HCT116 (cell line): ENCODE measurements at regions not wholly inside any gene's neighbourhood (a gene's known extent, or its start where the extent isn't known, plus 50 kb on each side); places are given as distances from the start of the nearest gene placed in this dataset.

Experiments
- ATAC-seq: fragments of 200-7000 bp; cut with Tn5 transposase; 2 replicates; pipeline ENCODE4 v1.9.1; 2020; ENCODE audit warnings: mild to moderate bottlenecking, moderate library complexity
- BruUV-seq: library from RNA; stranded (reverse); fragments of 400-500 nt; replicated peaks from 2 replicates; lab custom pipeline; 2021; lab: Mats Ljungman, UMichigan
- CTCF ChIA-PET: fragments of 300-600 bp; sonication (Branson Sonifier 250); formaldehyde crosslinking; loops from one replicate; lab custom pipeline; 2021; ENCODE audit warnings: antibody characterized with exemption; lab: Charles Lee
- POLR2A ChIA-PET: fragments of 300-600, 350-600 bp; sonication (Branson Sonifier 250); formaldehyde crosslinking; loops from one replicate; lab custom pipeline; 2021; ENCODE audit warnings: antibody characterized with exemption; lab: Charles Lee
- RAD21 ChIA-PET, 2 experiments: fragments of 300-600 bp; sonication (Branson Sonifier 250); formaldehyde crosslinking; loops; one replicate each; lab custom pipeline; 2023; ENCODE audit warnings: low total read pairs in 2 of 2; ENCODE audit not compliant: uncharacterized antibody in 2 of 2, unreplicated experiment in 2 of 2, low non-redundant PET in 1 of 2; lab: Charles Lee
- DNase-seq: peaks from one replicate; pipeline ENCODE4 v3.0.0-alpha.2; 2010; ENCODE audit warnings: low read depth, low spot score
- H2AFZ ChIP-seq: fragments of 200-600 bp; shearing (Covaris generic), sonication (generic); 2 replicates; pipeline ENCODE4 v1.6.1; 2017; ENCODE audit warnings: low read depth, mixed run types, mixed read lengths, antibody characterized with exemption, low read length; ENCODE audit not compliant: poor library complexity, severe bottlenecking
- H3K27ac ChIP-seq: 2 replicates; pipeline ENCODE4 v1.5.1; 2012; ENCODE audit warnings: low read depth, low read length
- H3K27me3 ChIP-seq: fragments of 200-600 bp; sonication (generic); 2 replicates; pipeline ENCODE4 v1.6.1; 2016; ENCODE audit warnings: mixed run types, low read length, mixed read lengths; ENCODE audit not compliant: insufficient read depth
- H3K36me3 ChIP-seq, 2 experiments: fragments of 200-500 bp in 1 of 2; fragments of 200-600 bp in 1 of 2; sonication (Bioruptor generic) in 1 of 2; sonication (generic) in 1 of 2; 2 replicates each; pipeline versions ENCODE4 v1.5.1 to v1.6.1; 2014 to 2016; ENCODE audit warnings: low read length in 2 of 2, inconsistent platforms in 1 of 2, mixed read lengths in 1 of 2, mixed run types in 1 of 2; ENCODE audit not compliant: insufficient read depth in 2 of 2, control insufficient read depth in 1 of 2
- H3K4me1 ChIP-seq, 2 experiments: fragments of 200-600 bp in 1 of 2; sonication (generic) in 1 of 2; 2 replicates each; pipeline versions ENCODE4 v1.5.1 to v1.6.1; 2012 to 2017; ENCODE audit warnings: low read length in 2 of 2, inconsistent platforms in 1 of 2, mild to moderate bottlenecking in 1 of 2, mixed read lengths in 1 of 2, mixed run types in 1 of 2, moderate library complexity in 1 of 2; ENCODE audit not compliant: insufficient read depth in 2 of 2, control insufficient read depth in 1 of 2
- H3K4me2 ChIP-seq: fragments of 200-600 bp; sonication (generic); 2 replicates; pipeline ENCODE4 v1.6.1; 2017; ENCODE audit warnings: mixed run types, low read length, mixed read lengths
- H3K4me3 ChIP-seq, 2 experiments: fragments of 200-600 bp in 1 of 2; sonication (generic) in 1 of 2; replicated peaks in 1 of 2; 2 replicates each; pipeline ENCODE4 v1.5.1; 2011 to 2016; ENCODE audit warnings: low read length in 2 of 2, control low read depth in 1 of 2, low read depth in 1 of 2, mild to moderate bottlenecking in 1 of 2, mixed read lengths in 1 of 2, mixed run types in 1 of 2
- H3K79me2 ChIP-seq: fragments of 200-600 bp; sonication (generic); 2 replicates; pipeline ENCODE4 v1.6.1; 2017; ENCODE audit warnings: mild to moderate bottlenecking, mixed run types, low read length, moderate library complexity, mixed read lengths; ENCODE audit not compliant: insufficient read depth
- H3K9ac ChIP-seq: fragments of 200-600 bp; sonication (generic); 2 replicates; pipeline ENCODE4 v1.6.1; 2016; ENCODE audit warnings: low read length, mixed read lengths
- H3K9me2 ChIP-seq: fragments of 200-600 bp; sonication (generic), shearing (Covaris generic); 2 replicates; pipeline ENCODE4 v1.6.1; 2017; ENCODE audit warnings: mixed run types, mild to moderate bottlenecking, moderate library complexity; ENCODE audit not compliant: insufficient read depth
- H3K9me3 ChIP-seq, 2 experiments: fragments of 200-500 bp in 1 of 2; fragments of 200-600 bp in 1 of 2; sonication (Bioruptor generic) in 1 of 2; sonication (generic) in 1 of 2; 2 replicates each; pipeline ENCODE4 v1.6.1; 2014 to 2017; ENCODE audit warnings: low read length in 2 of 2, mixed read lengths in 2 of 2, inconsistent platforms in 1 of 2, low read depth in 1 of 2, mild to moderate bottlenecking in 1 of 2, mixed run types in 1 of 2, moderate library complexity in 1 of 2; ENCODE audit not compliant: control insufficient read depth in 1 of 2, insufficient read depth in 1 of 2
- H4K20me1 ChIP-seq: fragments of 200-600 bp; sonication (generic), shearing (Covaris generic); 2 replicates; pipeline ENCODE4 v1.6.1; 2017; ENCODE audit warnings: mixed run types, mild to moderate bottlenecking, moderate library complexity; ENCODE audit not compliant: insufficient read depth
- ATF3 ChIP-seq: IDR thresholded peaks from 2 replicates; pipeline ENCODE4 v1.6.1; 2012
- CBX3 ChIP-seq: IDR thresholded peaks from 2 replicates; pipeline ENCODE4 v1.6.1; 2012; ENCODE audit warnings: low read depth
- CTCF ChIP-seq, 3 experiments: fragments of 200-600 bp in 1 of 3; sonication (generic) in 1 of 3; IDR thresholded peaks in 2 of 3; conservative IDR thresholded peaks in 1 of 3; 2 replicates each; pipeline ENCODE4 v1.5.1; 2012 to 2017; ENCODE audit warnings: low read depth in 2 of 3, low read length in 2 of 3, antibody characterized with exemption in 1 of 3, borderline replicate concordance in 1 of 3, control low read depth in 1 of 3, mild to moderate bottlenecking in 1 of 3, mixed read lengths in 1 of 3, mixed run types in 1 of 3, moderate library complexity in 1 of 3; ENCODE audit not compliant: insufficient read depth in 1 of 3
- EGR1 ChIP-seq: IDR thresholded peaks from 2 replicates; pipeline ENCODE4 v1.6.1; 2012; ENCODE audit warnings: low read depth
- ELF1 ChIP-seq: IDR thresholded peaks from 2 replicates; pipeline ENCODE4 v1.6.1; 2012; ENCODE audit warnings: low read depth, borderline replicate concordance
- FOSL1 ChIP-seq: IDR thresholded peaks from 2 replicates; pipeline ENCODE4 v1.6.1; 2012; ENCODE audit warnings: low read depth
- POLR2AphosphoS5 ChIP-seq: IDR thresholded peaks from 2 replicates; pipeline ENCODE4 v1.6.1; 2011; ENCODE audit warnings: mild to moderate bottlenecking, low read depth, low read length, moderate library complexity
- RAD21 ChIP-seq: IDR thresholded peaks from 2 replicates; pipeline ENCODE4 v1.6.1; 2012; ENCODE audit warnings: low read depth, mild to moderate bottlenecking
- SP1 ChIP-seq: IDR thresholded peaks from 2 replicates; pipeline ENCODE4 v1.6.1; 2012; ENCODE audit warnings: low read depth
- SRF ChIP-seq: IDR thresholded peaks from 2 replicates; pipeline ENCODE4 v1.6.1; 2012; ENCODE audit warnings: low read depth
- ZBTB33 ChIP-seq: IDR thresholded peaks from 2 replicates; pipeline ENCODE4 v1.6.1; 2011; ENCODE audit warnings: mild to moderate bottlenecking, low read length, moderate library complexity; ENCODE audit not compliant: insufficient replicate concordance; ENCODE audit errors: extremely low read depth
- ZNF274 ChIP-seq: fragments of 200-500 bp; sonication (Bioruptor generic); IDR thresholded peaks from 2 replicates; pipeline ENCODE4 v1.6.1; 2014; ENCODE audit warnings: mild to moderate bottlenecking, low read depth, low read length, inconsistent platforms
- intact Hi-C: fragments of 100-400 bp; cut with micrococcal nuclease; formaldehyde crosslinking; loops from 2 replicates; pipeline ENCODE4 v1.10.0; 2022
- TF ChIP-seq, protein P1 (sequence below): IDR thresholded peaks from 2 replicates; pipeline ENCODE4 v1.6.1; 2012

DNA sequence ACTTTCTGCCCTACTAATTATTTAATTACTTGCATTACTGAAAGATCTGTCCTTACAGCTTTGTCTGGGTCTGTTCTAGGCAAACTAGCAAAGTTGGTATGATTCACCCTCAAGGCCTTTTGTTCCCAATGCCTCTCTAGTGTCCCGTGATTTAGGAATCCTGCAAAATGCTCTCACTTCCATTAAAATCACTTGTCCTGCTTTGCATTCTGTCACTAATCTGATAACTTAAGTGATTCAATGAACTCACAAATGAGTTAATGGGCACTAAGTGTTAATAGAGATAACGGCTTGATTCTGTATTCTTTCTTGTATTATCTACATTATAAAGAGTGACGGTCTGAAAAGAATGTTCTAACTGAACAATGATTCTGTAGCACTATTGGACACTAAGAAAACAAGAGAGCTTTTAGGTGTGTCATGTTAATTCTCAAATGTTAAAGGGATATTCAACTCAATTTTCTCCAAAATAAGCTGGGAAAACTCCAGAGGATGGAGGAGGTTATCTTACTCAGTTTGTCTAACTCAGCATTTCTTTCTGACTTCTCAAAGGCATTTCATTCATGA, 697.3 kb downstream of the CETN3 start:
- Histone ChIP-seq H4K20me1 (no peaks in the 10 kb centered on the region), H3K79me2 (no peaks in the 10 kb centered on the region), H3K4me2 (no peak overlapping the region), H3K4me1 (no peaks in the 10 kb centered on the region), H3K9me2 (no peaks in the 10 kb centered on the region), H2AFZ (no peak overlapping the region), H3K9ac (no peak overlapping the region), H3K4me3 (no peak overlapping the region), H3K27ac (no peak overlapping the region), H3K36me3 (no peaks in the 10 kb centered on the region), H3K27me3 (no peaks in the 10 kb centered on the region), H3K9me3 (no peaks in the 10 kb centered on the region)
- RAD21 ChIA-PET, result no interaction called here
- POLR2A ChIA-PET, result no interaction called here
- ATAC-seq (no peak), DNase-seq (no peak)
- intact Hi-C loops, result no loop called here
- no TSS peak for BruUV-seq
- CTCF ChIA-PET, result no interaction called here
- TF ChIP-seq POLR2AphosphoS5 (no peak), SRF (no peak), CTCF (IDR thresholded peaks at IDR 0.05 in 2 of 3, conservative IDR thresholded peaks at IDR 0.05 in 1 of 3; ENCODE audit: borderline replicate concordance in 1 of 3, insufficient read depth in 1 of 3, low read depth in 2 of 3, low read length in 2 of 3) (no peak)

- Histone ChIP-seq H3K4me2 (no peak overlapping the region), H3K79me2 (no peaks in the 10 kb centered on the region), H3K4me1 (no peaks in the 10 kb centered on the region), H3K9me3 (no peaks in the 10 kb centered on the region), H3K9me2 (no peaks in the 10 kb centered on the region), H3K9ac (no peak overlapping the region), H3K27ac (no peak overlapping the region), H3K27me3 (no peaks in the 10 kb centered on the region), H4K20me1 (no peaks in the 10 kb centered on the region), H3K36me3 (no peaks in the 10 kb centered on the region), H2AFZ (no peak overlapping the region), H3K4me3 (no peak overlapping the region)
- ChIA-PET POLR2A (no interaction called here), RAD21 (no interaction called here), CTCF (no interaction called here)
- DNase-seq (no peak), ATAC-seq (no peak)
- intact Hi-C loops, result no loop called here
- BruUV-seq, result no TSS peak
- TF ChIP-seq RAD21 (no peak), SP1 (no peak), ZBTB33 (no peak), SRF (no peak), ATF3 (no peak), CTCF (IDR thresholded peaks at IDR 0.05 in 2 of 3, conservative IDR thresholded peaks at IDR 0.05 in 1 of 3; ENCODE audit: borderline replicate concordance in 1 of 3, insufficient read depth in 1 of 3, low read depth in 2 of 3, low read length in 2 of 3) (no peak), EGR1 (no peak), ZNF274 (no peak), ELF1 (no peak), CBX3 (no peak), FOSL1 (no peak)
- TF ChIP-seq, protein P1, sequence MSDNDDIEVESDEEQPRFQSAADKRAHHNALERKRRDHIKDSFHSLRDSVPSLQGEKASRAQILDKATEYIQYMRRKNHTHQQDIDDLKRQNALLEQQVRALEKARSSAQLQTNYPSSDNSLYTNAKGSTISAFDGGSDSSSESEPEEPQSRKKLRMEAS, result no peak
These were observed 698.0 kb downstream of the CETN3 start for GRCh38 chr5:89711526-89711925.
